Esophagus squamous epithelium (tissue), 4 donors: ENCODE measurements at regions not wholly inside any gene's neighbourhood (a gene's known extent, or its start where the extent isn't known, plus 50 kb on each side); places are given as distances from the start of the nearest gene placed in this dataset.

Source experiments
- CTCF ChIP-seq, 6 experiments: fragments of 450-650 bp in 4 of 6; fragments of 200-600 bp in 2 of 6; sonication (generic) in 2 of 6; IDR thresholded peaks; one replicate each; pipeline ENCODE4 v1.5.1; 2016 to 2019; ENCODE audit warnings: antibody characterized with exemption in 6 of 6, mild to moderate bottlenecking in 4 of 6, moderate library complexity in 4 of 6
- POLR2A ChIP-seq, 4 donors: fragments of 450-650 bp; IDR thresholded peaks; one replicate each; pipeline ENCODE4 v1.6.1; 2017; ENCODE audit warnings: antibody characterized with exemption in 4 of 4, mild to moderate bottlenecking in 4 of 4, moderate library complexity in 3 of 4

- no peak for TF ChIP-seq POLR2A (IDR thresholded peaks at IDR 0.05)
- TF ChIP-seq CTCF (IDR thresholded peaks at IDR 0.05): no peak
Observed at GRCh38 chr20:3323398-3323797, 84.1 kb downstream of the DNAAF9 start.
